WTC11 (cell line): ENCODE measurements at regions not wholly inside any gene's neighbourhood (a gene's known extent, or its start where the extent isn't known, plus 50 kb on each side); places are given as distances from the start of the nearest gene placed in this dataset.

Source experiments
- CREB1 ChIP-seq: sonication (generic); formaldehyde crosslinking; IDR thresholded peaks from 2 replicates; pipeline ENCODE4 v1.8.0; 2023; ENCODE audit warnings: mild to moderate bottlenecking, missing genetic modification reagents
- ELF4 ChIP-seq: sonication (generic); formaldehyde crosslinking; IDR thresholded peaks from 2 replicates; pipeline ENCODE4 v1.8.1; 2022; ENCODE audit warnings: low read depth, mild to moderate bottlenecking, moderate library complexity, missing genetic modification reagents
- FOXK1 ChIP-seq: sonication (generic); formaldehyde crosslinking; IDR thresholded peaks from 2 replicates; pipeline ENCODE4 v1.8.0; 2022; ENCODE audit warnings: mild to moderate bottlenecking, moderate library complexity, missing genetic modification reagents
- JUN ChIP-seq: sonication (generic); formaldehyde crosslinking; IDR thresholded peaks from 2 replicates; pipeline ENCODE4 v1.8.0; 2023; ENCODE audit warnings: mild to moderate bottlenecking, missing genetic modification reagents
- NFE2L1 ChIP-seq: sonication (generic); formaldehyde crosslinking; IDR thresholded peaks from 2 replicates; pipeline ENCODE4 v1.8.1; 2023; ENCODE audit warnings: missing genetic modification reagents
- NR1H2 ChIP-seq: sonication (generic); formaldehyde crosslinking; IDR thresholded peaks from 2 replicates; pipeline ENCODE4 v1.9.0; 2021; ENCODE audit warnings: mild to moderate bottlenecking, moderate library complexity, missing genetic modification reagents
- NR3C1 ChIP-seq: sonication (generic); formaldehyde crosslinking; conservative IDR thresholded peaks from 2 replicates; pipeline ENCODE4 v1.8.1; 2023; ENCODE audit warnings: low read depth, mild to moderate bottlenecking, missing genetic modification reagents
- SMAD3 ChIP-seq: sonication (generic); formaldehyde crosslinking; IDR thresholded peaks from 2 replicates; pipeline ENCODE4 v1.8.0; 2022; ENCODE audit warnings: missing genetic modification reagents, mild to moderate bottlenecking, borderline replicate concordance
- SP1 ChIP-seq: sonication (generic); formaldehyde crosslinking; conservative IDR thresholded peaks from 2 replicates; pipeline ENCODE4 v1.8.1; 2022; ENCODE audit warnings: missing genetic modification reagents
- ZNF121 ChIP-seq: sonication (generic); formaldehyde crosslinking; IDR thresholded peaks from 2 replicates; pipeline ENCODE4 v1.8.0; 2023; ENCODE audit warnings: missing genetic modification reagents
- TF ChIP-seq, protein P1 (sequence below): fragments of 200-600 bp; IDR thresholded peaks from 2 replicates; pipeline ENCODE4 v1.8.0; 2022; ENCODE audit warnings: antibody characterized with exemption
- TF ChIP-seq, protein P2 (sequence below): sonication (generic); formaldehyde crosslinking; IDR thresholded peaks from 2 replicates; pipeline ENCODE4 v1.8.0; 2022; ENCODE audit warnings: mild to moderate bottlenecking, missing genetic modification reagents
- TF ChIP-seq, protein P3 (sequence below): sonication (generic); formaldehyde crosslinking; IDR thresholded peaks from 2 replicates; pipeline ENCODE4 v1.8.1; 2023; ENCODE audit warnings: mild to moderate bottlenecking, moderate library complexity, missing genetic modification reagents
- TF ChIP-seq, protein P4 (sequence below): sonication (generic); formaldehyde crosslinking; conservative IDR thresholded peaks from 2 replicates; pipeline ENCODE4 v1.8.1; 2022; ENCODE audit warnings: mild to moderate bottlenecking, missing genetic modification reagents

DNA sequence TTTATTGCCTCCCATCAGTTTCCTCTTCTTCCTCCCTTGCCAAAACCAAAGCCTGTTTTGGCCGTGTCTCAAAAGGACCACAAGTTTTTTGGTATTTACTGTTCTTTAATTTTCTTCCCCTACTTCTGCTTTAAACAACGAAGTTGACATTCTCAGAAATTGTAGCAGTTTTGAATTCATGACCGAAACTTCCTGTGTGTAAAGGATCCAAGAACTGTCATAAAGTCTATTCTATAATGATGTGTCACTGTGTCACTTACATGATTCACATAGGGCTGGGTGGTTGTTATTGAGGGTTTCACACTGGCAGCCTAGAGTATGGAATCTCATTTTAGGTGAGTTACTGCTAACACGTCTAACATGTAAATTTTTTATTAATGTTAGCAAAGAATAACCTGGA lies 741.0 kb upstream of the KLHL1 start:
- no peak for TF ChIP-seq ZNF121 (CRISPR knock-in tag)
- no peak for TF ChIP-seq NR3C1
- no peak for TF ChIP-seq NR1H2
- no peak for TF ChIP-seq JUN (CRISPR knock-in tag)
- TF ChIP-seq, protein P1, sequence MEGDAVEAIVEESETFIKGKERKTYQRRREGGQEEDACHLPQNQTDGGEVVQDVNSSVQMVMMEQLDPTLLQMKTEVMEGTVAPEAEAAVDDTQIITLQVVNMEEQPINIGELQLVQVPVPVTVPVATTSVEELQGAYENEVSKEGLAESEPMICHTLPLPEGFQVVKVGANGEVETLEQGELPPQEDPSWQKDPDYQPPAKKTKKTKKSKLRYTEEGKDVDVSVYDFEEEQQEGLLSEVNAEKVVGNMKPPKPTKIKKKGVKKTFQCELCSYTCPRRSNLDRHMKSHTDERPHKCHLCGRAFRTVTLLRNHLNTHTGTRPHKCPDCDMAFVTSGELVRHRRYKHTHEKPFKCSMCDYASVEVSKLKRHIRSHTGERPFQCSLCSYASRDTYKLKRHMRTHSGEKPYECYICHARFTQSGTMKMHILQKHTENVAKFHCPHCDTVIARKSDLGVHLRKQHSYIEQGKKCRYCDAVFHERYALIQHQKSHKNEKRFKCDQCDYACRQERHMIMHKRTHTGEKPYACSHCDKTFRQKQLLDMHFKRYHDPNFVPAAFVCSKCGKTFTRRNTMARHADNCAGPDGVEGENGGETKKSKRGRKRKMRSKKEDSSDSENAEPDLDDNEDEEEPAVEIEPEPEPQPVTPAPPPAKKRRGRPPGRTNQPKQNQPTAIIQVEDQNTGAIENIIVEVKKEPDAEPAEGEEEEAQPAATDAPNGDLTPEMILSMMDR, result no peak
- TF ChIP-seq, protein P2, sequence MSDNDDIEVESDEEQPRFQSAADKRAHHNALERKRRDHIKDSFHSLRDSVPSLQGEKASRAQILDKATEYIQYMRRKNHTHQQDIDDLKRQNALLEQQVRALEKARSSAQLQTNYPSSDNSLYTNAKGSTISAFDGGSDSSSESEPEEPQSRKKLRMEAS, result no peak
- no peak for TF ChIP-seq CREB1 (CRISPR knock-in tag)
- no peak for TF ChIP-seq SMAD3
- TF ChIP-seq NFE2L1 (CRISPR knock-in tag), result no peak
- TF ChIP-seq, protein P3, sequence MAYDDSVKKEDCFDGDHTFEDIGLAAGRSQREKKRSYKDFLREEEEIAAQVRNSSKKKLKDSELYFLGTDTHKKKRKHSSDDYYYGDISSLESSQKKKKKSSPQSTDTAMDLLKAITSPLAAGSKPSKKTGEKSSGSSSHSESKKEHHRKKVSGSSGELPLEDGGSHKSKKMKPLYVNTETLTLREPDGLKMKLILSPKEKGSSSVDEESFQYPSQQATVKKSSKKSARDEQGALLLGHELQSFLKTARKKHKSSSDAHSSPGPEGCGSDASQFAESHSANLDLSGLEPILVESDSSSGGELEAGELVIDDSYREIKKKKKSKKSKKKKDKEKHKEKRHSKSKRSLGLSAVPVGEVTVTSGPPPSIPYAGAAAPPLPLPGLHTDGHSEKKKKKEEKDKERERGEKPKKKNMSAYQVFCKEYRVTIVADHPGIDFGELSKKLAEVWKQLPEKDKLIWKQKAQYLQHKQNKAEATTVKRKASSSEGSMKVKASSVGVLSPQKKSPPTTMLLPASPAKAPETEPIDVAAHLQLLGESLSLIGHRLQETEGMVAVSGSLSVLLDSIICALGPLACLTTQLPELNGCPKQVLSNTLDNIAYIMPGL, result no peak
- TF ChIP-seq SP1, result no peak
- TF ChIP-seq FOXK1 (CRISPR knock-in tag), result no peak
- TF ChIP-seq, protein P4, sequence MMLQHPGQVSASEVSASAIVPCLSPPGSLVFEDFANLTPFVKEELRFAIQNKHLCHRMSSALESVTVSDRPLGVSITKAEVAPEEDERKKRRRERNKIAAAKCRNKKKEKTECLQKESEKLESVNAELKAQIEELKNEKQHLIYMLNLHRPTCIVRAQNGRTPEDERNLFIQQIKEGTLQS (CRISPR knock-in tag), result no peak
- no peak for TF ChIP-seq ELF4 (CRISPR knock-in tag)
